HEK293 (cell line): ENCODE measurements at regions not wholly inside any gene's neighbourhood (a gene's known extent, or its start where the extent isn't known, plus 50 kb on each side); places are given as distances from the start of the nearest gene placed in this dataset.

Experiments
- CTCF ChIA-PET: fragments of 350-600 bp; formaldehyde crosslinking; extraction: SDS; loops from one replicate; lab custom pipeline; 2021; ENCODE audit warnings: antibody characterized with exemption; lab: Yijun Ruan, JAX
- POLR2A ChIA-PET: fragments of 300-600 bp; formaldehyde crosslinking; extraction: SDS; loops from one replicate; lab custom pipeline; 2020; ENCODE audit warnings: antibody characterized with exemption, inconsistent platforms; lab: Yijun Ruan, JAX
- H3K27ac ChIP-seq: fragments of 200-500 bp; sonication (Bioruptor generic); 2 replicates; pipeline ENCODE4 v1.5.1; 2014; ENCODE audit warnings: low read depth, low read length, control low read depth, inconsistent platforms; ENCODE audit errors: extremely low read depth
- H3K36me3 ChIP-seq, 2 experiments: fragments of 200-500 bp in 1 of 2; sonication (Bioruptor generic) in 1 of 2; 1 replicate in 1 of 2; 2 replicates in 1 of 2; pipeline ENCODE4 v1.5.1; 2014 to 2017; ENCODE audit warnings: inconsistent platforms in 2 of 2, low read length in 2 of 2; ENCODE audit not compliant: control insufficient read depth in 2 of 2, insufficient read depth in 1 of 2
- H3K4me1 ChIP-seq: fragments of 200-500 bp; sonication (Bioruptor generic); 2 replicates; pipeline ENCODE4 v1.5.1; 2014; ENCODE audit warnings: mild to moderate bottlenecking, low read length, inconsistent platforms; ENCODE audit not compliant: control insufficient read depth, insufficient read depth
- H3K4me3 ChIP-seq: 2 replicates; pipeline ENCODE4 v1.5.1; 2011; ENCODE audit warnings: low read depth, mild to moderate bottlenecking, control low read depth, low read length, moderate library complexity
- H3K9me3 ChIP-seq: fragments of 200-500 bp; sonication (Bioruptor generic); 2 replicates; pipeline ENCODE4 v1.5.1; 2014; ENCODE audit warnings: low read depth, low read length, inconsistent platforms; ENCODE audit not compliant: control insufficient read depth, insufficient read depth
- HOXD13 ChIP-seq: sonication (generic); formaldehyde crosslinking; IDR thresholded peaks from 2 replicates; pipeline ENCODE4 v1.8.0; 2022; ENCODE audit warnings: missing genetic modification reagents, borderline replicate concordance
- PRDM4 ChIP-seq: fragments of 450-650 bp; formaldehyde crosslinking; IDR thresholded peaks from 2 replicates; pipeline ENCODE4 v1.5.1; 2017; ENCODE audit warnings: missing biosample characterization, missing genetic modification characterization
- REST ChIP-seq: fragments of 450-650 bp; formaldehyde crosslinking; IDR thresholded peaks from 2 replicates; pipeline ENCODE4 v1.5.1; 2016; ENCODE audit warnings: missing biosample characterization, missing genetic modification characterization
- SCRT1 ChIP-seq: fragments of 450-650 bp; formaldehyde crosslinking; IDR thresholded peaks from 2 replicates; pipeline ENCODE4 v1.5.1; 2016; ENCODE audit warnings: missing biosample characterization, missing genetic modification characterization, borderline replicate concordance
- ZNF18 ChIP-seq: fragments of 450-650 bp; formaldehyde crosslinking; IDR thresholded peaks from 2 replicates; pipeline ENCODE4 v1.5.1; 2016; ENCODE audit warnings: missing biosample characterization, missing genetic modification characterization
- ZNF239 ChIP-seq: fragments of 450-650 bp; formaldehyde crosslinking; IDR thresholded peaks from 2 replicates; pipeline ENCODE4 v1.5.1; 2016; ENCODE audit warnings: missing biosample characterization, missing genetic modification characterization
- ZNF266 ChIP-seq: fragments of 450-650 bp; formaldehyde crosslinking; IDR thresholded peaks from 2 replicates; pipeline ENCODE4 v1.5.1; 2016; ENCODE audit warnings: missing biosample characterization, missing genetic modification characterization, low read depth
- ZNF280C ChIP-seq: fragments of 450-650 bp; formaldehyde crosslinking; IDR thresholded peaks from 2 replicates; pipeline ENCODE4 v1.5.1; 2016; ENCODE audit warnings: missing biosample characterization, missing genetic modification characterization
- ZNF777 ChIP-seq: fragments of 450-650 bp; formaldehyde crosslinking; IDR thresholded peaks from 2 replicates; pipeline ENCODE4 v1.5.1; 2017; ENCODE audit warnings: missing biosample characterization, missing genetic modification characterization, borderline replicate concordance
- ZNF792 ChIP-seq: fragments of 450-650 bp; formaldehyde crosslinking; IDR thresholded peaks from 2 replicates; pipeline ENCODE4 v1.5.1; 2016; ENCODE audit warnings: missing biosample characterization, missing genetic modification characterization
- ZNF837 ChIP-seq: fragments of 450-650 bp; formaldehyde crosslinking; IDR thresholded peaks from 2 replicates; pipeline ENCODE4 v1.5.1; 2016; ENCODE audit warnings: missing biosample characterization, missing genetic modification characterization
- ZSCAN4 ChIP-seq: fragments of 450-650 bp; formaldehyde crosslinking; IDR thresholded peaks from 2 replicates; pipeline ENCODE4 v1.5.1; 2017; ENCODE audit warnings: missing biosample characterization, missing genetic modification characterization

- TF ChIP-seq HOXD13 (CRISPR knock-in tag) (no peak), ZNF792 (tag by site-specific recombination) (no peak)
- Histone ChIP-seq H3K4me1 (no peaks in the 10 kb centered on the region), H3K4me3 (no peak overlapping the region), H3K36me3 (no peaks in the 10 kb centered on the region), H3K9me3 (no peaks in the 10 kb centered on the region), H3K27ac (no peak overlapping the region)
- ChIA-PET CTCF (no interaction called here), POLR2A (no interaction called here)
These were observed 408.6 kb downstream of the CDH7 start for GRCh38 chr18:66159451-66159850.

- Histone ChIP-seq H3K36me3 (no peaks in the 10 kb centered on the region), H3K27ac (no peak overlapping the region), H3K4me3 (no peak overlapping the region), H3K9me3 (no peaks in the 10 kb centered on the region), H3K4me1 (no peaks in the 10 kb centered on the region)
- POLR2A ChIA-PET, result no interaction called here
- TF ChIP-seq ZNF18 (no peak), REST (tag by site-specific recombination) (no peak), ZNF239 (no peak), SCRT1 (no peak), ZNF266 (tag by site-specific recombination) (no peak), PRDM4 (tag by site-specific recombination) (no peak), ZNF280C (no peak), ZSCAN4 (no peak), ZNF777 (tag by site-specific recombination) (no peak), ZNF837 (tag by site-specific recombination) (no peak)
- TF ChIP-seq, all 188 proteins: peak for 0
- CTCF ChIA-PET, result no interaction called here
These were observed 406.3 kb downstream of the CDH7 start for GRCh38 chr18:66156946-66157687.
